Astrocyte of the cerebellum (primary cell): ENCODE measurements at regions not wholly inside any gene's neighbourhood (a gene's known extent, or its start where the extent isn't known, plus 50 kb on each side); places are given as distances from the start of the nearest gene placed in this dataset.

Experiments used
- DNase-seq: peaks from one replicate; pipeline ENCODE4 v3.0.0-alpha.2; 2011; ENCODE audit warnings: low read depth
- H3K4me3 ChIP-seq: 2 replicates; pipeline ENCODE4 v1.5.1; 2011; ENCODE audit warnings: mild to moderate bottlenecking, low read depth, low read length, moderate library complexity
- in situ Hi-C: cut with HindIII; loops from 2 replicates; pipeline ENCODE4 v1.10.0; 2017; ENCODE audit warnings: low sequenced_read_pairs
- TF ChIP-seq, protein P1 (sequence below): IDR thresholded peaks from 2 replicates; pipeline ENCODE4 v1.5.1; 2012; ENCODE audit warnings: low read length, low read depth, moderate library complexity, mild to moderate bottlenecking; ENCODE audit errors: missing control alignments

DNA sequence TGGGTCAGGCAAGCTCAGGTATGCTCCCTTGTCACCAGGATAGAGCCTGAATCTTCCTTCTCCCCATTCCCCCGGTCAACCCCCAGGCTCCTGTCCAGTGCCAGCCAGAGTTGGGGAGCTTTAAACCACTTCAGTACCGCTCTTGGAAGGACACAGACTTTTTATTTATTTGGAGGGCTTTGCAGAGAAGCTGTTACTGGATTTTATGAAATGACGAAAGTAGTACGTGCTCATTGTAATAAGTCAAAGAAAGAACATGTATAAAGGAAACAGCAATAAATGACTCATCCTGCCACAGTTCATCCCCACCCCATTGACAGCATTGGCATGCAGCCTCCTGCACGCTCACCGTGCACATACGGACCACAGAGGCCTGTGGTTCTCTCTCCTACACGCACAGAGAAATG, 230.3 kb downstream of the AUH start:
- TF ChIP-seq, protein P1, sequence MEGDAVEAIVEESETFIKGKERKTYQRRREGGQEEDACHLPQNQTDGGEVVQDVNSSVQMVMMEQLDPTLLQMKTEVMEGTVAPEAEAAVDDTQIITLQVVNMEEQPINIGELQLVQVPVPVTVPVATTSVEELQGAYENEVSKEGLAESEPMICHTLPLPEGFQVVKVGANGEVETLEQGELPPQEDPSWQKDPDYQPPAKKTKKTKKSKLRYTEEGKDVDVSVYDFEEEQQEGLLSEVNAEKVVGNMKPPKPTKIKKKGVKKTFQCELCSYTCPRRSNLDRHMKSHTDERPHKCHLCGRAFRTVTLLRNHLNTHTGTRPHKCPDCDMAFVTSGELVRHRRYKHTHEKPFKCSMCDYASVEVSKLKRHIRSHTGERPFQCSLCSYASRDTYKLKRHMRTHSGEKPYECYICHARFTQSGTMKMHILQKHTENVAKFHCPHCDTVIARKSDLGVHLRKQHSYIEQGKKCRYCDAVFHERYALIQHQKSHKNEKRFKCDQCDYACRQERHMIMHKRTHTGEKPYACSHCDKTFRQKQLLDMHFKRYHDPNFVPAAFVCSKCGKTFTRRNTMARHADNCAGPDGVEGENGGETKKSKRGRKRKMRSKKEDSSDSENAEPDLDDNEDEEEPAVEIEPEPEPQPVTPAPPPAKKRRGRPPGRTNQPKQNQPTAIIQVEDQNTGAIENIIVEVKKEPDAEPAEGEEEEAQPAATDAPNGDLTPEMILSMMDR, result no peak
- H3K4me3 ChIP-seq, result no peak overlapping the region
- DNase-seq, result peak; percentile 87
- in situ Hi-C loops, result no loop called here

DNA sequence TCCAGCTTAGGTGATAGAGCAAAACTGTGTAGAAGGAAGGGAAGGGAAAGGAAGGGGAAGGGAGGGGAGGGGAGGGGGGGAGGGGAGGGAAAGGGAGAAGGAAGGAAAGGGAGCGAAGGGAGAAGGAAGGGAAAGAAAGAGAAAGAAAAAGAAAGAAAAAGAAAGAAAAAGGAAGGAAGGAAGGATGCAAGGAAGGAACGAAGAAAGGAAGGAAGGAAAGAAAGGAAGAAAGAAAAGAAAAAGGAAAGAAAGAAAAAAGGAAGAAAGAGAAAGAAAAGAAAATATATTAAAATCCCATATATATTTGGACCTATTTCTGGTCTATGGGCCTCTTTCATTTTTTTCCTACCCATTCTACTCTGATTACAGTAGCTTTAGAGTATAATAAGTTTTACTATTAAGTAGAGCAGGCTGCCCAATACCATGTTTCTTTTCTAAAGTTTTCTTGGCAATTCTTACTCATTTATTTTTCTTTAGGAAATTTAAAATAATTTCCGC, 229.1 kb downstream of the AUH start:
- DNase-seq, result no peak
- in situ Hi-C loops, result no loop called here
- TF ChIP-seq, protein P1, result no peak
- no peak overlapping the region for H3K4me3 ChIP-seq

DNA sequence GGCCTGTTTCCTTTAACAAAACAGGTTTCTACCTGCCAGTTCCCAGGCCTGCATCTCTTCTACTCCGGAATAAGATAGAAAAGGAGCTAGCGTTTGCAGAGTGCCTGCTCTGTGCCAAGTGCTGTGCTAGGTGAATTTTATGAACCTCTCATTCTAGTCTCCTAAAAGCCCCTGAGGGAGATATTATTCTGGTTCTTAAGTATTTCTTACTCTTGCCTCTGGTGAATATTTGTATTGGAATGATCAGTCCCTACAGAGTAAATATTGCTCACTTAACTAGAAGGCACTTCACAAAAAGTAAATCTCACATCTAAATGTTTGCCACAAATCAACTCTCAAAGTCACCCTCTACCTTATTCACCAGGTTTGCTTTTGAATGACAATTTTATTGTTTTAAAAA, 227.1 kb downstream of the AUH start:
- in situ Hi-C loops, result no loop called here
- no peak overlapping the region for H3K4me3 ChIP-seq
- TF ChIP-seq, protein P1, result no peak
- no peak for DNase-seq

DNA sequence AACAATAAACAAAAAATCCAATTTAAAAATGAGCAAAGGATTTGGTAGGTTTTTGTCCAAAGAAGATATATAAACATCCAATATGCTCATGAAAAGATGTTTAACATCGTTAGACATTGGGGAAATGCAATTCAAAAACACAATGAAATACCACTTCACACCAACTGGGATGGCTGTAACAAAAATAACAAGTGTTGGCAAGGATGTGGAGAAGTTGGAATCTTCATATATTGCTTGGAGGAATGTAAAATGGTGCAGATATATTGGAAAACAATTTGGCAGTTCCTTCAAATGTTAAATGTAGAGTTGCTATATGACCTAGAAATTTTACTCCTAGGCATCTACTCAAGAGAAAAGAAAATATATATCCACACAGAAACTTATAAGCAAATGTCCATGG, 224.3 kb downstream of the AUH start:
- TF ChIP-seq, protein P1, result no peak
- DNase-seq, result no peak
- in situ Hi-C loops, result no loop called here
- H3K4me3 ChIP-seq, result no peak overlapping the region

DNA sequence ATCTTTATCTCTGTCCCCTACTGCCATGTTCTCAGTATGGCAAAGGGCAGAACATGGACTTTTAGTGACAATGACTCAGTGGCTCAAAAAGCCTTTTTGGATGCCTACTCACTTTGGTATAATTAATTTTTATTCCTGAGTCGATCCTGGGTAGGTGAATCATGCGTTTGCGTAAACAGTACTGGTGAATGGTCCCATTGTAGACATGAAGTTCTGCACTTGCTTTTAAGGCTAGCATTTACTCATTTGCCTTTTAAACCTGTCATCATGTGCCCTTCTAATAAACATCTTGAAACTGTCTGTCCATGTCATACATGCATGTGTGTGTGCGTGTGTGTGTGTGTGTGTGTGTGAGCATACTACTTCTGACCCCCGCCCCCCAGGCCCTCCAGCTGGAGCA, 223.0 kb downstream of the AUH start:
- TF ChIP-seq, protein P1, result no peak
- no peak for DNase-seq
- in situ Hi-C loops, result no loop called here
- H3K4me3 ChIP-seq, result no peak overlapping the region

GRCh38 chr9:91141407-91141965, 220.2 kb downstream of the AUH start:
- in situ Hi-C loops, result no loop called here
- TF ChIP-seq, protein P1, result no peak
- H3K4me3 ChIP-seq, result no peak overlapping the region
- no peak for DNase-seq
